ENCODE measurements at regions not wholly inside any gene's neighbourhood (a gene's known extent, or its start where the extent isn't known, plus 50 kb on each side); places are given as distances from the start of the nearest gene placed in this dataset.

GRCh38 chr16:79422064-79422463 is 178.5 kb downstream of the MAF start:
- Histone ChIP-seq H3K79me2 (replicated peaks; ENCODE audit: insufficient read depth, low read length) (no peaks in the 10 kb centered on the region), H4K20me1 (ENCODE audit: insufficient read depth) (no peaks in the 10 kb centered on the region), H3K27ac (ENCODE audit: low read length) (no peak overlapping the region), H3K36me3 (ENCODE audit: insufficient read depth, low read length) (no peaks in the 10 kb centered on the region), H3K9ac (ENCODE audit: low read length) (no peak overlapping the region), H3K9me3 (ENCODE audit: low read length) (no peaks in the 10 kb centered on the region), H3K4me2 (ENCODE audit: low read length) (no peak overlapping the region), H2AFZ (ENCODE audit: low read depth, low read length) (no peak overlapping the region), H3K9me2 (ENCODE audit: insufficient read depth, low read length) (no peaks in the 10 kb centered on the region), H3K4me3 (ENCODE audit: low read length) (no peak overlapping the region), H3F3A (ENCODE audit: insufficient read depth, low read length, poor library complexity, severe bottlenecking) (no peaks in the 10 kb centered on the region), H3K27me3 (ENCODE audit: insufficient read depth, low read depth, low read length) (no peaks in the 10 kb centered on the region)
- TF ChIP-seq TAF1 (IDR thresholded peaks at IDR 0.05; ENCODE audit: low read depth) (no peak), RAD21 (conservative IDR thresholded peaks at IDR 0.05) (no peak), POLR2AphosphoS5 (IDR thresholded peaks at IDR 0.05) (no peak), EZH2 (IDR thresholded peaks at IDR 0.05; ENCODE audit: borderline replicate concordance, insufficient read depth, low read length, poor library complexity, severe bottlenecking) (no peak), SMC3 (conservative IDR thresholded peaks at IDR 0.05; ENCODE audit: poor library complexity) (no peak), EP300 (conservative IDR thresholded peaks at IDR 0.05; ENCODE audit: poor library complexity, severe bottlenecking) (no peak), MXI1 (conservative IDR thresholded peaks at IDR 0.05; ENCODE audit: poor library complexity, severe bottlenecking) (no peak)
- TF ChIP-seq, protein P1, sequence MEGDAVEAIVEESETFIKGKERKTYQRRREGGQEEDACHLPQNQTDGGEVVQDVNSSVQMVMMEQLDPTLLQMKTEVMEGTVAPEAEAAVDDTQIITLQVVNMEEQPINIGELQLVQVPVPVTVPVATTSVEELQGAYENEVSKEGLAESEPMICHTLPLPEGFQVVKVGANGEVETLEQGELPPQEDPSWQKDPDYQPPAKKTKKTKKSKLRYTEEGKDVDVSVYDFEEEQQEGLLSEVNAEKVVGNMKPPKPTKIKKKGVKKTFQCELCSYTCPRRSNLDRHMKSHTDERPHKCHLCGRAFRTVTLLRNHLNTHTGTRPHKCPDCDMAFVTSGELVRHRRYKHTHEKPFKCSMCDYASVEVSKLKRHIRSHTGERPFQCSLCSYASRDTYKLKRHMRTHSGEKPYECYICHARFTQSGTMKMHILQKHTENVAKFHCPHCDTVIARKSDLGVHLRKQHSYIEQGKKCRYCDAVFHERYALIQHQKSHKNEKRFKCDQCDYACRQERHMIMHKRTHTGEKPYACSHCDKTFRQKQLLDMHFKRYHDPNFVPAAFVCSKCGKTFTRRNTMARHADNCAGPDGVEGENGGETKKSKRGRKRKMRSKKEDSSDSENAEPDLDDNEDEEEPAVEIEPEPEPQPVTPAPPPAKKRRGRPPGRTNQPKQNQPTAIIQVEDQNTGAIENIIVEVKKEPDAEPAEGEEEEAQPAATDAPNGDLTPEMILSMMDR (IDR thresholded peaks at IDR 0.05; ENCODE audit: poor library complexity, severe bottlenecking), result no peak
- TF ChIP-seq, protein P2, sequence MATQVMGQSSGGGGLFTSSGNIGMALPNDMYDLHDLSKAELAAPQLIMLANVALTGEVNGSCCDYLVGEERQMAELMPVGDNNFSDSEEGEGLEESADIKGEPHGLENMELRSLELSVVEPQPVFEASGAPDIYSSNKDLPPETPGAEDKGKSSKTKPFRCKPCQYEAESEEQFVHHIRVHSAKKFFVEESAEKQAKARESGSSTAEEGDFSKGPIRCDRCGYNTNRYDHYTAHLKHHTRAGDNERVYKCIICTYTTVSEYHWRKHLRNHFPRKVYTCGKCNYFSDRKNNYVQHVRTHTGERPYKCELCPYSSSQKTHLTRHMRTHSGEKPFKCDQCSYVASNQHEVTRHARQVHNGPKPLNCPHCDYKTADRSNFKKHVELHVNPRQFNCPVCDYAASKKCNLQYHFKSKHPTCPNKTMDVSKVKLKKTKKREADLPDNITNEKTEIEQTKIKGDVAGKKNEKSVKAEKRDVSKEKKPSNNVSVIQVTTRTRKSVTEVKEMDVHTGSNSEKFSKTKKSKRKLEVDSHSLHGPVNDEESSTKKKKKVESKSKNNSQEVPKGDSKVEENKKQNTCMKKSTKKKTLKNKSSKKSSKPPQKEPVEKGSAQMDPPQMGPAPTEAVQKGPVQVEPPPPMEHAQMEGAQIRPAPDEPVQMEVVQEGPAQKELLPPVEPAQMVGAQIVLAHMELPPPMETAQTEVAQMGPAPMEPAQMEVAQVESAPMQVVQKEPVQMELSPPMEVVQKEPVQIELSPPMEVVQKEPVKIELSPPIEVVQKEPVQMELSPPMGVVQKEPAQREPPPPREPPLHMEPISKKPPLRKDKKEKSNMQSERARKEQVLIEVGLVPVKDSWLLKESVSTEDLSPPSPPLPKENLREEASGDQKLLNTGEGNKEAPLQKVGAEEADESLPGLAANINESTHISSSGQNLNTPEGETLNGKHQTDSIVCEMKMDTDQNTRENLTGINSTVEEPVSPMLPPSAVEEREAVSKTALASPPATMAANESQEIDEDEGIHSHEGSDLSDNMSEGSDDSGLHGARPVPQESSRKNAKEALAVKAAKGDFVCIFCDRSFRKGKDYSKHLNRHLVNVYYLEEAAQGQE (IDR thresholded peaks at IDR 0.05; ENCODE audit: borderline replicate concordance), result no peak

DNA sequence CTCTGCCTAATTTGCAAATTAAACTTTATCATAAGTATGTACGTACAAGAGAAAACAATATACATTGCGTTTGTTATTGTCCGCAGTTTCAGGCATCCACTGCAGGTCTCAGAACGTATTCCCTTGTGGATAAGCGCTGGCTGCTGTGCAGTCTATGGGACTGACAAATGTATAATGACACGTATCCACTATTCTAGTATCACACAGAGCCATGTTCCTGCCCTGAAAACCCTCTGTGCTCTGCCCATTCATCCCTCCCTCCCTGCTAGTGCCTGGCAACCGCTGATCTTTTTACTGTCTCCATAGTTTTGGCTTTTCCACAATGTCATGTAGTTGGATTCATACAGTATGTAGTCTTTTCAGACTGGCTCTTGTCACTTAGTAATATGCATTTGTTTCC is 179.4 kb downstream of the MAF start:
- H3K27me3 ChIP-seq (ENCODE audit: insufficient read depth, low read depth, low read length), result no peaks in the 10 kb centered on the region

More for the DNA sequence above, 179.4 kb downstream of the MAF start:
- TF ChIP-seq EP300 (conservative IDR thresholded peaks at IDR 0.05; ENCODE audit: poor library complexity, severe bottlenecking) (no peak), POLR2AphosphoS5 (IDR thresholded peaks at IDR 0.05) (no peak), TAF1 (IDR thresholded peaks at IDR 0.05; ENCODE audit: low read depth) (no peak), EZH2 (IDR thresholded peaks at IDR 0.05; ENCODE audit: borderline replicate concordance, insufficient read depth, low read length, poor library complexity, severe bottlenecking) (no peak), MXI1 (conservative IDR thresholded peaks at IDR 0.05; ENCODE audit: poor library complexity, severe bottlenecking) (no peak), RAD21 (conservative IDR thresholded peaks at IDR 0.05) (no peak), SMC3 (conservative IDR thresholded peaks at IDR 0.05; ENCODE audit: poor library complexity) (no peak)
- TF ChIP-seq, protein P2 (IDR thresholded peaks at IDR 0.05; ENCODE audit: borderline replicate concordance), result no peak
- TF ChIP-seq, protein P1 (IDR thresholded peaks at IDR 0.05; ENCODE audit: poor library complexity, severe bottlenecking), result no peak
- no peaks in the 10 kb centered on the region for H4K20me1 ChIP-seq (ENCODE audit: insufficient read depth)
- H3K27ac ChIP-seq (ENCODE audit: low read length), result no peak overlapping the region
- no peak overlapping the region for H3K9ac ChIP-seq (ENCODE audit: low read length)
- no peaks in the 10 kb centered on the region for H3K9me2 ChIP-seq (ENCODE audit: insufficient read depth, low read length)
- no peak overlapping the region for H2AFZ ChIP-seq (ENCODE audit: low read depth, low read length)
- H3K79me2 ChIP-seq (replicated peaks; ENCODE audit: insufficient read depth, low read length), result no peaks in the 10 kb centered on the region
- no peaks in the 10 kb centered on the region for H3K9me3 ChIP-seq (ENCODE audit: low read length)
- H3F3A ChIP-seq (ENCODE audit: insufficient read depth, low read length, poor library complexity, severe bottlenecking), result no peaks in the 10 kb centered on the region
- H3K4me2 ChIP-seq (ENCODE audit: low read length), result no peak overlapping the region
- H3K36me3 ChIP-seq (ENCODE audit: insufficient read depth, low read length), result no peaks in the 10 kb centered on the region
- no peak overlapping the region for H3K4me3 ChIP-seq (ENCODE audit: low read length)

All from neural cell (in vitro differentiated cells).